ENCODE measurements at regions not wholly inside any gene's neighbourhood (a gene's known extent, or its start where the extent isn't known, plus 50 kb on each side); places are given as distances from the start of the nearest gene placed in this dataset.

- no peaks in the 10 kb centered on the region for H3K36me3 ChIP-seq (ENCODE audit: insufficient read depth, low read length)
- H3K27me3 ChIP-seq (ENCODE audit: insufficient read depth, low read length): no peaks in the 10 kb centered on the region
- H3K9me3 ChIP-seq (ENCODE audit: low read length): no peaks in the 10 kb centered on the region
- H2AFZ ChIP-seq (ENCODE audit: low read length): no peak overlapping the region
- no peak overlapping the region for H3K4me2 ChIP-seq (ENCODE audit: low read length)
- no peaks in the 10 kb centered on the region for H4K20me1 ChIP-seq (ENCODE audit: insufficient read depth, low read length)
- no peaks in the 10 kb centered on the region for H3F3A ChIP-seq (ENCODE audit: insufficient read depth, low read length)
- H3K79me2 ChIP-seq (ENCODE audit: insufficient read depth, low read length): no peaks in the 10 kb centered on the region
- no peak for TF ChIP-seq EZH2 (IDR thresholded peaks at IDR 0.05; ENCODE audit: borderline replicate concordance, low read length)
- TF ChIP-seq, protein P1, sequence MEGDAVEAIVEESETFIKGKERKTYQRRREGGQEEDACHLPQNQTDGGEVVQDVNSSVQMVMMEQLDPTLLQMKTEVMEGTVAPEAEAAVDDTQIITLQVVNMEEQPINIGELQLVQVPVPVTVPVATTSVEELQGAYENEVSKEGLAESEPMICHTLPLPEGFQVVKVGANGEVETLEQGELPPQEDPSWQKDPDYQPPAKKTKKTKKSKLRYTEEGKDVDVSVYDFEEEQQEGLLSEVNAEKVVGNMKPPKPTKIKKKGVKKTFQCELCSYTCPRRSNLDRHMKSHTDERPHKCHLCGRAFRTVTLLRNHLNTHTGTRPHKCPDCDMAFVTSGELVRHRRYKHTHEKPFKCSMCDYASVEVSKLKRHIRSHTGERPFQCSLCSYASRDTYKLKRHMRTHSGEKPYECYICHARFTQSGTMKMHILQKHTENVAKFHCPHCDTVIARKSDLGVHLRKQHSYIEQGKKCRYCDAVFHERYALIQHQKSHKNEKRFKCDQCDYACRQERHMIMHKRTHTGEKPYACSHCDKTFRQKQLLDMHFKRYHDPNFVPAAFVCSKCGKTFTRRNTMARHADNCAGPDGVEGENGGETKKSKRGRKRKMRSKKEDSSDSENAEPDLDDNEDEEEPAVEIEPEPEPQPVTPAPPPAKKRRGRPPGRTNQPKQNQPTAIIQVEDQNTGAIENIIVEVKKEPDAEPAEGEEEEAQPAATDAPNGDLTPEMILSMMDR (IDR thresholded peaks at IDR 0.05; ENCODE audit: low read length): no peak
- no peak overlapping the region for H3K4me3 ChIP-seq (ENCODE audit: low read depth, low read length, poor library complexity, severe bottlenecking)
- H3K4me1 ChIP-seq (ENCODE audit: insufficient read depth, low read length, severe bottlenecking): no peaks in the 10 kb centered on the region
- no peak overlapping the region for H3K27ac ChIP-seq (ENCODE audit: low read depth, low read length, poor library complexity, severe bottlenecking)
- no peak overlapping the region for H3K9ac ChIP-seq (ENCODE audit: low read length)
- no peaks in the 10 kb centered on the region for H3K9me2 ChIP-seq (ENCODE audit: low read depth, low read length)
Measured at GRCh38 chr5:92163906-92164305, 780.8 kb upstream of the ARRDC3 start.

GRCh38 chr5:92147798-92148197 lies 764.7 kb upstream of the ARRDC3 start:
- Histone ChIP-seq H3K27ac (ENCODE audit: low read depth, low read length, poor library complexity, severe bottlenecking) (no peak overlapping the region), H3K27me3 (ENCODE audit: insufficient read depth, low read length) (no peaks in the 10 kb centered on the region), H4K20me1 (ENCODE audit: insufficient read depth, low read length) (no peaks in the 10 kb centered on the region), H3K4me1 (ENCODE audit: insufficient read depth, low read length, severe bottlenecking) (no peaks in the 10 kb centered on the region), H3K9me2 (ENCODE audit: low read depth, low read length) (no peaks in the 10 kb centered on the region), H3K4me2 (ENCODE audit: low read length) (no peak overlapping the region), H3K36me3 (ENCODE audit: insufficient read depth, low read length) (no peaks in the 10 kb centered on the region), H3F3A (ENCODE audit: insufficient read depth, low read length) (no peaks in the 10 kb centered on the region), H3K9me3 (ENCODE audit: low read length) (no peaks in the 10 kb centered on the region), H3K9ac (ENCODE audit: low read length) (no peak overlapping the region), H2AFZ (ENCODE audit: low read length) (no peak overlapping the region), H3K4me3 (ENCODE audit: low read depth, low read length, poor library complexity, severe bottlenecking) (no peak overlapping the region), H3K79me2 (ENCODE audit: insufficient read depth, low read length) (no peaks in the 10 kb centered on the region)
- no peak for TF ChIP-seq EZH2 (IDR thresholded peaks at IDR 0.05; ENCODE audit: borderline replicate concordance, low read length)
- TF ChIP-seq, protein P1 (IDR thresholded peaks at IDR 0.05; ENCODE audit: low read length): no peak

DNA sequence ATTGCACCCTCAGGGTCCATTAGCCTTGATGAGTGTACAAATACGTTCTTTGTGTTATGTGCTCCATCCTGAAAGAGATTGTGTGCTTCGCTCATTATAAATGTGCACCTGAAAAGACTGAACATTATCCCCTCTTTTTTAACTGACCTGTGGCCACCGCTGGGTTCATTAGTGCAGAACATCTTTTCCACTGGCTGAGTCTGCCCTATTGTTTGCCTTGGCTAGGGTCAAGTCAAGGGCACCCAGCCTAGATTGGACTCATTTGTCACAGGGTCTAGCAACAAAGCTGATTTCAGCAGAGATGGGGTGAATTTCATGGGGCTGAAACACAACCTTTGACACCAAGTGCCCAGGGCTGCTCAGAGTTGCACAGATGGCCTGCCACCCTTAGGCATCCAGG lies 764.1 kb upstream of the ARRDC3 start:
- H3K4me3 ChIP-seq (ENCODE audit: low read depth, low read length, poor library complexity, severe bottlenecking): no peak overlapping the region
- H3K9me3 ChIP-seq (ENCODE audit: low read length): no peaks in the 10 kb centered on the region
- H3K9me2 ChIP-seq (ENCODE audit: low read depth, low read length): no peaks in the 10 kb centered on the region
- H3K4me1 ChIP-seq (ENCODE audit: insufficient read depth, low read length, severe bottlenecking): no peaks in the 10 kb centered on the region
- H4K20me1 ChIP-seq (ENCODE audit: insufficient read depth, low read length): no peaks in the 10 kb centered on the region
- TF ChIP-seq, protein P1 (IDR thresholded peaks at IDR 0.05; ENCODE audit: low read length): no peak
- no peak for TF ChIP-seq EZH2 (IDR thresholded peaks at IDR 0.05; ENCODE audit: borderline replicate concordance, low read length)
- H3K27ac ChIP-seq (ENCODE audit: low read depth, low read length, poor library complexity, severe bottlenecking): no peak overlapping the region
- H3K9ac ChIP-seq (ENCODE audit: low read length): no peak overlapping the region
- no peaks in the 10 kb centered on the region for H3K79me2 ChIP-seq (ENCODE audit: insufficient read depth, low read length)
- H3K27me3 ChIP-seq (ENCODE audit: insufficient read depth, low read length): no peaks in the 10 kb centered on the region
- no peak overlapping the region for H2AFZ ChIP-seq (ENCODE audit: low read length)
- no peak overlapping the region for H3K4me2 ChIP-seq (ENCODE audit: low read length)
- H3F3A ChIP-seq (ENCODE audit: insufficient read depth, low read length): no peaks in the 10 kb centered on the region
- no peaks in the 10 kb centered on the region for H3K36me3 ChIP-seq (ENCODE audit: insufficient read depth, low read length)

Data from OCI-LY1 (cell line).